Stimulated activated CD4-positive, alpha-beta T cell treated with anti-CD3 and anti-CD28 coated beads, TNF-alpha, amount 100 ng/mL, for 1 hour (primary cell): ENCODE measurements at regions not wholly inside any gene's neighbourhood (a gene's known extent, or its start where the extent isn't known, plus 50 kb on each side); places are given as distances from the start of the nearest gene placed in this dataset.

Source experiments
- DNase-seq, 3 donors: peaks; one replicate each; pipeline ENCODE4 v3.0.0-alpha.2; 2020; ENCODE audit warnings: low read depth in 3 of 3, low spot score in 1 of 3

DNA sequence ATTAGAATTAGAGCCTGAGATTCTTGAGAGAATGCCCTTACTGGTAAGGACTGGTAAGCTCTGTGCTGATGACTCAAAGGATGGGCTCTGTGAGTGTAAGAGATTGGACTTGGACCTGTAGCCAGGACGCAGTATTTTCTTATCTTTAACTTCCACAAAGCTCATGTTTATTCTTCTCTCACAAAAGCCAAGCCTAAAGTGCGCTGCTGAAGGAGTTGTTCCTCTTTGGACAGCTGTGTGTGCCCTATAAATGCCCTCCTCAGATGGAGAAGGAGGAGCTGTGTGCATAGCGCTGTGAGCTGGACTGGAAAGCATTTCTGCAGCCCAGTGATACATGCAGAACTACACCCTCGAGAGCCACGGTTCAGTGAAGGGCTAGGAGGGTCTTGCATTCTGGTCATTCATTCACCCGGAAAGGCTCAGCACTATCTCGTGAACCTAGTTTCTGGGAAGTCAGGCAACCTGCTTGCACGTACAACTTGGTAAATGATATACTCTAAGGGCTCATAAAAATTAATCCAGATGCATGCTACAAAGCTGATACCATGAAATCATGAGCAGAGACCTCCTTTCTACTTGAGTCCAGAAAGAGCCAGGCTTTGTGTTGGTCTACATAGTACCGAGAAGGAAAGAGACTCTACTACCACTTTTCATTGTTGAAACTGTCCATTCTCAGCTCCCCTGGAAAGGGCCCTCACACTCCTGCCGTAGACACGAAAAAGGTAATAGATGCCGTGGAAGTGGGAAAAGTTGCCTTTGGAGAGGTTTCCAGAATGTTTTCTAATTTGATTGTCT lies 103.0 kb upstream of the TBL1XR1 start:
- no peak for DNase-seq

DNA sequence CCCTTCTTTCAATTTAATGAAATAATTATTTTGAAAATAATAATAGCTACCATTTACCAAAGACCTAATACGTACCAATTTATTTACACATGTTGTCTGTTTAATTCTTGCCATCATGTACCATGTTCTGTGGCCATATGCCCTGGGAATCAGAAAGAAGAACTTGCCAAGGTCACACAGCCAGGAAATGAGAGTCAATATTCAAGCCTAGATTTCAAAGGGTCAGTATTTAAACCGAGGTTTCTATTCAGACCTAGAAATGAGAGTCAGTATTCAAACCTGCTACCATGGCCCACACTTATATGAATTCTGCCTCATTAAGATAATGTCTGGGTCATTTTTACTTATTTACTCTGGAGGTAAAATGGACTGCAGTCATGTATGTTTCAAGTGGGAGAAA lies 103.6 kb upstream of the TBL1XR1 start:
- DNase-seq = no peak

DNA sequence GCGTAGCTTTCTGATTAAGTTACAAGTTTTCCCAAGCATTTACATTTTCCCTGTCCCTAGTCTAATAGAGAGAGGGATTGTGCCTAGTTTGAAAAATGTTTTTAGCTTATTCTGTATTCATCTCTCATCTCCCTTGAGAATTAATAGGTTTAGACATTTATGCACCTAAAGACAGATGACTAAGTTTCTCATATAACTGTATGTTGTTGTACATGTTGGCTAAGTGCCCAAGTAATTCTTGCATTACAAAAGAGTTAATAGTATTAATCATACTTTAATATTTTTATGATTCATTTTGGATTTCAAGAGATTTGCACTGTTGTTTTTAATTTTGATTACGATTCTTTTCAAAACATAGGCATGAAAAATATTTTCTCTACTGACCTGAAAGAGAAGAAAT lies 109.0 kb upstream of the TBL1XR1 start:
- no peak for DNase-seq

DNA sequence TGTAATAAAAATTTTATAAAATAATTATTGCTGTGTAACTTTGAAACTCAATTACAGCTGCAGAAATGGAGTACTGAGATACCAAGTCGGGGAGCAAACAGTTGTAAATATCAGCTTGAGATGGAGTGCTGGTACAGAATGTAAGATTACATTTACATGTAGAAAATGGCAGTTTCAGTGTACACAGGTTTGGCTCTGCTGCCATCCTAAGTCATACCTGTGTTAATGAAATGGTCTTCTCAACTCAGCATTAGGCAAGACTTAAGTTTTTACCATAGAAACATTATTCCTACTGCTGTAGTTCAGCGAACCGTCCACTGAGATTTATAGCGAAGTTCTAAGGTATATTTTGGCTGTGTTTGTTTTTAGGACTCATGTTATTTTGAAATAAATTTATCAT lies 110.1 kb upstream of the TBL1XR1 start:
- no peak for DNase-seq

DNA sequence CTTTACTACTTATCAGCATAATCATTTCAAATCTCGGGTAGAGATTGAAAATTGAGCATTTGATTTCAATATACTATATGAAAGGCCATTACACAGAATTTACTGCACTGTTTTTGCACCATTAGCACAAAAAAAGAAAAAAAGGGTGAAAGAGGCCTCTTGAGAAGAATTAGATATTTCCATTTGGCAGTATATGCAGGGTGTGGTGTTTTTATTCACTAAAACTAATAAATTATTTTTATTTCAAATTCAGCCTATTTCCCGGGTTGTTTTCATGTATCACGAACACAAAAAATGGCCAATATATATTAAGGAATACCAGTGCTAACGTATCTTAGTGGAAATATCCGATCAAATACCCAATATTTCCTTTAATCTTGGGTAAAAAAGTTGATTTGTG lies 110.5 kb upstream of the TBL1XR1 start:
- DNase-seq = no peak

DNA sequence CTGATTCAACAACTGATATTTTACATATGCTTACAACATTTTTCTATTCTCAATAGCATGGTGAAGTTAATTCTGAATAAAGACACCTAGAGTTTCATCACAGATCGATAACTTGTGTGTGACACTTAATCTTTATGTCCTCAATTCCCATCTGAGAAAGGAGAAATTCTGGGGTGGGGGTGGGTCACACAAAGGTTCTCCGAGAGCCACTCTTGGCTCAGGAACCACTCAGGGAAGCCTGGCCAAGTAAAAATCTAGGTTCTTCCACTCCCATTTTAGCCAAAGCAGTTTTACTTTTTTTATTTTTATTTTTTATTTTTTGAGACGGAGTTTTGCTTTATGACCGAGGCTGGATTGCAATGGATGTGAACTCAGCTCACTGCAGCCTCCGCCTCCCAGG lies 111.0 kb upstream of the TBL1XR1 start:
- DNase-seq = no peak

GRCh38 chr3:177308911-177309310 lies 111.6 kb upstream of the TBL1XR1 start:
- no peak for DNase-seq

GRCh38 chr3:177312491-177312890 lies 115.2 kb upstream of the TBL1XR1 start:
- no peak for DNase-seq

DNA sequence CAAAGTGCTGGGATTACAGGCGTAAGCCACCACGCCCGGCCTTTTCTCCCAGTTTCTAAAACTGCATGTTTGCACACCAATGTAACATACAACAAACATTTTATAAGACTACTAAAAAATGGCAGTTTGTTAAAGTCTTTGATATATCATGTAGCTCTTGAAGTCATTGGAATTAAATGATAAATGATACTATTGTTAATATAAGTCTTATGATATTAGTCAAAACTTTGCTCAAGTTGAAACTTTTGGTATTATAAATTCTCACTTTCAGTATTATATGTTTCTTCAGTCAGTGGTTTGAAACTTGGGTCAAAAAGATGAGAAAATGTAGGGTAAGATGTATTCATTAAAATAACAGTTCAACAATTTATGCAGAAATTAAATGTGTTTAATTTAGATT lies 117.6 kb upstream of the TBL1XR1 start:
- no peak for DNase-seq

GRCh38 chr3:177317247-177317646 lies 120.0 kb upstream of the TBL1XR1 start:
- no peak for DNase-seq

- DNase-seq = no peak
Observed at GRCh38 chr3:177318559-177318958, 121.3 kb upstream of the TBL1XR1 start.

DNA sequence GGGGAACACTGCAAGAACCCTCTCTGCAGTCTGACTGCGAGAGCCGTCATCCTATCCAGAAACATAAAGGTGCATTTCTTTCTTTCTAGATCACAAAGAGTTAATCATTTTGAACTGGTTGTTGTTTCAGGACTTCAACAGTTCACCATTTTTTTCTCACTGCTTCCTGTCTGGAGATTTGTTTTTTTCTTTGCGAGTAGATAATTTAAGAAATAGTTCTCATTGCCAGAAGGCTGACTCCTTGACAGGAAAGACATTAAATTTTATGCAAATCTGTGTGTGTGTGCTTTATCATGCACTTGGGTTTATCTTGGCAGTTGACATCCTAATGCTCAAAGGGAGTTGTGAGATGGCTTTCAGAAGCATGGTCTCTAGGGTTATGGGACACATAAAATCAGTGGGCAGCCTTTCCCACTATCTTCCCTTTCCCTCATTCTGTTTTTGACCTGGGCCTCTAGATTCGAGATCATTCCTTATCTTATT lies 123.5 kb upstream of the TBL1XR1 start:
- DNase-seq = no peak

GRCh38 chr3:177321819-177322218 lies 124.5 kb upstream of the TBL1XR1 start:
- no peak for DNase-seq

GRCh38 chr3:177322881-177323280 lies 125.6 kb upstream of the TBL1XR1 start:
- no peak for DNase-seq

- DNase-seq = no peak
Observed at GRCh38 chr3:177329854-177330253, 132.6 kb upstream of the TBL1XR1 start.

GRCh38 chr3:177330779-177331178 lies 133.5 kb upstream of the TBL1XR1 start:
- DNase-seq = no peak

GRCh38 chr3:177331203-177331835 lies 134.0 kb upstream of the TBL1XR1 start:
- no peak for DNase-seq

DNA sequence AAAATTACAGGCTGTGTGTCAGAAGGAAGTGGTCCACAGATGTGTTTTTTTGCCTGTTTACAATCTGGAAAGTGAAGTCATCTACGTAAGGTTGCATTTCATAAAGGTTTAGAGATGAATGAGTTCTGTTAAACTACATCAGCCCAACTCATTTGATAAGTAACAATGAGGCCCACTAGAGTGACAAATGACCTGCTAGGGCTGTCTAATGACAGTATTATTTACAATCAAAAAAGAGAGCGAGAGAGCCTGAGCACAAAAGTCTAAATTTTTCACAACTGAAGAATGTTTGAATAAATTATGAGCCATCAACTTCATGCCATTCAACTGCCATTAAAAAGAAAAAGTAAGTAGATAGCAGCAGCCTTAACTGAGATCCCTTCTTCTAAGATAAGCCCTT lies 135.7 kb upstream of the TBL1XR1 start:
- DNase-seq = no peak

- no peak for DNase-seq
Observed at GRCh38 chr3:177333533-177334520, 136.5 kb upstream of the TBL1XR1 start.

DNA sequence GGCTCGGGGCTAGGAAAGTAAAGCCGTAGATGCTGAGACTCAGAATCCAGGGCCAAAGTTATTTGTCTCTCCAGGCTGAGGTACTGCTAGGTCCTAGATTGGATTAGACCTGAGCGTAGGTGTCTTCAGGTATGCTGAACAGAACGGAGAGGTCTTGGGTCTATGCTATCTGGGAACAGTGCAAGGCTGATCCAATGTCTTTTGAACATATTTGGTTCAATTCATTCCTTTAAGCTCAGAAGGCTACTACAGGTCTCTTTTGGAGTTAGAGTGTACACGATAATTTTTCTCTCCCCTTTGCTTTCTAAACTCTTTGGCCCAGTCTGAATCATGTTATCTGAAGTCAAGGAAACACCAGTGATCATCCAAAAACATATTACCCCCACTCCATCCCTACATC lies 137.5 kb upstream of the TBL1XR1 start:
- no peak for DNase-seq

DNA sequence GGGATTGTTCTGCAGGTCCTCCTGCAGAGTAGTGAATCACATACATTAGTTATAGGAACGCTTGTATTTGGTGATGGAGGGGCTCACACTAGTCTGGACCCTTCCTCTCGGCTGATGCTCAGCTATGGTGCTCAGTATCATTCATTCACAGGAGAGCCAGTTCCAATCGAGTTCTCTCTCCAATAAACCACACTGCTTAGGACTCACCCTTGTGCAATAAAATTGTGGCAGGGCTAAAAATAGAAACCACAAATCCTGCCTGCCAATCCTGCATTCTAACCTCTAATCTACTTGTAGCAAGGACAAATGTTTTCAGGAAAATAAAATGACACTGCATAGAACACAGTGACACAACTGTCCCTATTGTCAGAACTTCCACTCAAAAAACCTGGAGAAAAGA lies 138.4 kb upstream of the TBL1XR1 start:
- DNase-seq = no peak
